Muscle of leg (tissue), 3 donors: ENCODE measurements at regions not wholly inside any gene's neighbourhood (a gene's known extent, or its start where the extent isn't known, plus 50 kb on each side); places are given as distances from the start of the nearest gene placed in this dataset.

Experiments
- DNase-seq: peaks from one replicate; pipeline ENCODE4 v3.0.0; 2013
- H3K27ac ChIP-seq: one replicate; pipeline ENCODE4 v1.5.1; 2013; ENCODE audit warnings: mild to moderate bottlenecking, low read length, control low read depth
- H3K27me3 ChIP-seq: one replicate; pipeline ENCODE4 v1.6.1; 2013; ENCODE audit warnings: low read length; ENCODE audit not compliant: control insufficient read depth, insufficient read depth
- H3K36me3 ChIP-seq: one replicate; pipeline ENCODE4 v1.6.1; 2013; ENCODE audit warnings: low read length; ENCODE audit not compliant: control insufficient read depth, insufficient read depth
- H3K4me1 ChIP-seq: one replicate; pipeline ENCODE4 v1.6.1; 2013; ENCODE audit warnings: low read length; ENCODE audit not compliant: control insufficient read depth, insufficient read depth
- H3K4me3 ChIP-seq: one replicate; pipeline ENCODE4 v1.5.1; 2013; ENCODE audit warnings: low read length, control low read depth
- H3K9me3 ChIP-seq: replicated peaks from 2 replicates; pipeline ENCODE4 v1.6.1; 2013; ENCODE audit warnings: low read depth, low read length; ENCODE audit not compliant: control insufficient read depth
- WGBS: methylation state at CpG from one replicate; pipeline ENCODE4 v1.1.5; 2013; ENCODE audit warnings: missing lambda C conversion rate; ENCODE audit not compliant: insufficient coverage; 5-methylcytosine and 5-hydroxymethylcytosine counted together

DNA sequence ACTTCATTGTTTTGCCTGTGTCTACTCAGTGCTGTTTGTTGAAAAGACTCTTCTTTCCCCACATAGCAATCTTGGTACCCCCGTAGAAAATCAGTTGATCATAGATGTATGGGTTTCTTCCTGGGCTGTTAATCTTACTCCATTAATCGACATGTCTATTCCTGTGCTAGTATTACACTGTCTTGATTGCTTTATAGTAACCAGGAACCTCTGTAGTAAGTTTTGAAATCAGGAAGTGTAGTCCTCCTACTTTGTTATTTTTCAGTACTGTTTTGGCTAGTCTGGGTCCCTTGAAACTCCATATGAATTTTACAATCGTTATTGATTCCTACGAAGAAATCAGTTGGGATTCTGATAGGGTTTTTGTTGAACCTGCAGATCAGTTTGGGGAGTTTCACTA is 78.8 kb upstream of the FAM136A start:
- DNase-seq = no peak
- WGBS = no CpG with 5 or more reads among the region's 4 CpGs
- Histone ChIP-seq H3K9me3 (no peaks in the 10 kb centered on the region), H3K4me3 (no peak overlapping the region), H3K27me3 (peaks cover 9% of the 10 kb centered on the region), H3K27ac (no peak overlapping the region), H3K36me3 (no peaks in the 10 kb centered on the region), H3K4me1 (no peaks in the 10 kb centered on the region)

DNA sequence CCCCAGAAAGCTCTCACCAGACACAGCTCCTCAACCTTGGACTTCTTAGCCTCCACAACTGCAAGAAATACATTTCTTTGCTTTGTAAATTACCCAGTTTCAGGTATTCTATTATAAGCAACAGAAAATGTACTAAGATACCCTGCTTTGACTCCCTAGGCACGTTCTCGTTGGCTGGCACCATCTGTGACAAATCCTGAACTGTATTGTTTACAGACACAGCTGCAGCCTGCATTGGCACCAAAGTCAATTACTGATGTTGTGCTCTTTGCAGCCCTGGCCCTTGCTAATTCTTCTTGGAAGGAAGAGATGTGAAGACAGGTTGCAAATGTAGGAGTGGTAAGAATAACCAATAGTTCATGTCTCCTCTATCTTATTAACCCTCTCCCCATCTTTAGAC is 72.7 kb upstream of the FAM136A start:
- DNase-seq = no peak
- no peaks in the 10 kb centered on the region for H3K9me3 ChIP-seq
- H3K27me3 ChIP-seq = peaks cover 3% of the 10 kb centered on the region
- H3K27ac ChIP-seq = no peak overlapping the region
- H3K36me3 ChIP-seq = no peaks in the 10 kb centered on the region
- 35% methylated on average over 2 of the region's 2 CpGs for WGBS
- no peak overlapping the region for H3K4me3 ChIP-seq
- H3K4me1 ChIP-seq = no peaks in the 10 kb centered on the region

- H3K27ac ChIP-seq = no peak overlapping the region
- no peak for DNase-seq
- H3K4me3 ChIP-seq = no peak overlapping the region
- 74% methylated on average over 2 of the region's 3 CpGs for WGBS
- H3K27me3 ChIP-seq = no peaks in the 10 kb centered on the region
- no peaks in the 10 kb centered on the region for H3K36me3 ChIP-seq
- H3K4me1 ChIP-seq = no peaks in the 10 kb centered on the region
- no peaks in the 10 kb centered on the region for H3K9me3 ChIP-seq
These were observed 69.9 kb upstream of the FAM136A start for GRCh38 chr2:70371753-70372152.

- Histone ChIP-seq H3K9me3 (no peaks in the 10 kb centered on the region), H3K27me3 (no peaks in the 10 kb centered on the region), H3K27ac (no peak overlapping the region), H3K36me3 (no peaks in the 10 kb centered on the region), H3K4me1 (no peaks in the 10 kb centered on the region), H3K4me3 (no peak overlapping the region)
- no peak for DNase-seq
- no CpG with 5 or more reads among the region's 5 CpGs for WGBS
These were observed 67.2 kb upstream of the FAM136A start for GRCh38 chr2:70369082-70369481.

- no peaks in the 10 kb centered on the region for H3K36me3 ChIP-seq
- DNase-seq = no peak
- H3K4me3 ChIP-seq = no peak overlapping the region
- H3K4me1 ChIP-seq = no peaks in the 10 kb centered on the region
- H3K27me3 ChIP-seq = no peaks in the 10 kb centered on the region
- no CpG with 5 or more reads among the region's 4 CpGs for WGBS
- no peaks in the 10 kb centered on the region for H3K9me3 ChIP-seq
- no peak overlapping the region for H3K27ac ChIP-seq
These were observed 66.7 kb upstream of the FAM136A start for GRCh38 chr2:70368545-70368944.

- DNase-seq = peak; percentile 11
- no peaks in the 10 kb centered on the region for H3K9me3 ChIP-seq
- H3K4me1 ChIP-seq = no peaks in the 10 kb centered on the region
- no peak overlapping the region for H3K27ac ChIP-seq
- H3K27me3 ChIP-seq = no peaks in the 10 kb centered on the region
- no peaks in the 10 kb centered on the region for H3K36me3 ChIP-seq
- no peak overlapping the region for H3K4me3 ChIP-seq
- 45% methylated on average over 4 of the region's 8 CpGs for WGBS
These were observed 66.0 kb upstream of the FAM136A start for GRCh38 chr2:70367722-70368323.

DNA sequence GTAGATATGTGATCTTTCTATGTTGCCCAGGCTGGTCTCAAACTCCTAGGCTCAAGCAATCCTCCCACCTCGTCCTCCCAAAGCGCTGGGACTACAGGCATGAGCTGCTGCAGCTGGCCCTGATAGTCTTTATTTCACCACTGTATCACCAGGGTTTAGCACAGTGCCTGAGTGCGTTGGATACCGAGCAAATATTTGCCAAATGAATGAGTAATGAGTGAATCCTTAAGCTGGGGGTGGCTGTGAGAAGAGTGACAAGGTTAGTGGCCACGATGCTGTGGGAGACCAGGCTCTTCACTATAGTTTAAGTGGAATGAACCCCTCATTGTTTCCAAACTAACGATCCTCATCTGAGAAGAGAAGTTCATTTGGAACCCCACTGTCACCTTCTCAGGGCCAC is 60.8 kb upstream of the FAM136A start:
- WGBS = 95% methylated on average over 2 of the region's 6 CpGs

DNA sequence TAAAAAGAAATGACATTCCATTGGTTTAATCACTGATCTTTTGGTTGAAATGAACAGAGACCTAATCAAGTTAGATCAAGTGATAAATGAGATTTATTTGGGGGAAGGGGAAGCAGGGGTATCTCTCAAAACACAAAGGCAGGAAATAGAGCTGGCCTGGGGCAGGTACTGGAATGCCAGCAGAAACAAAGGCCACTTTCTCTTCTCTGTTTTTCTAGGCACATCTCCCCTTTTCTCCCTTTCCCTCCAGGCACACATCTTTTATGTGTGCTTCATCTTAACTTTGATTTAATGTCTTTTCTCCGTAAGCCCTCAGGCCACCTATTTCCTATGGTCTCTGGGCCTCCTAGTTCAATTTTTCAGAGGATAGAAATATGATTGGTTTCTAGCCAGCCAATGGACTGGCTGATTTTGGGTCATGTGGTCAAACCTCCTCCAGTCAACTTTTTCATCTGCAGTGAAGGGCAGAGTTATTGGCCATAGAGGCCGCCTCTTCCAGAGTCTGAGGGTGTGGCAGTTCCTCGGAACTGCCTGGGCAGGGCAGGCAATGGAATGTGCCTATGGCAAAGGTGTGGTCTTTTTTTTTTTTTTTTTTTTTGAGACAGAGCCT is 58.9 kb upstream of the FAM136A start:
- H3K4me1 ChIP-seq = no peaks in the 10 kb centered on the region
- no peak overlapping the region for H3K27ac ChIP-seq
- DNase-seq = no peak
- H3K4me3 ChIP-seq = no peak overlapping the region
- no CpG with 5 or more reads among the region's 3 CpGs for WGBS
- no peaks in the 10 kb centered on the region for H3K9me3 ChIP-seq
- no peaks in the 10 kb centered on the region for H3K36me3 ChIP-seq
- no peaks in the 10 kb centered on the region for H3K27me3 ChIP-seq

More for the DNA sequence above, 60.8 kb upstream of the FAM136A start:
- no peaks in the 10 kb centered on the region for H3K27me3 ChIP-seq
- H3K4me1 ChIP-seq = no peaks in the 10 kb centered on the region
- H3K4me3 ChIP-seq = no peak overlapping the region
- H3K9me3 ChIP-seq = no peaks in the 10 kb centered on the region
- no peaks in the 10 kb centered on the region for H3K36me3 ChIP-seq
- DNase-seq = no peak
- no peak overlapping the region for H3K27ac ChIP-seq

- H3K27me3 ChIP-seq = no peaks in the 10 kb centered on the region
- H3K27ac ChIP-seq = no peak overlapping the region
- no peaks in the 10 kb centered on the region for H3K36me3 ChIP-seq
- no peaks in the 10 kb centered on the region for H3K4me1 ChIP-seq
- H3K4me3 ChIP-seq = no peak overlapping the region
- H3K9me3 ChIP-seq = no peaks in the 10 kb centered on the region
- WGBS = 13% methylated on average over 2 of the region's 6 CpGs
- DNase-seq = no peak
These were observed 55.8 kb upstream of the FAM136A start for GRCh38 chr2:70357684-70358071.

GRCh38 chr2:70356941-70357683 is 55.2 kb upstream of the FAM136A start:
- Histone ChIP-seq H3K4me1 (no peaks in the 10 kb centered on the region), H3K4me3 (no peak overlapping the region), H3K27ac (no peak overlapping the region), H3K36me3 (no peaks in the 10 kb centered on the region), H3K27me3 (no peaks in the 10 kb centered on the region), H3K9me3 (no peaks in the 10 kb centered on the region)
- WGBS = 56% methylated on average over 4 of the region's 6 CpGs
- DNase-seq = peak; percentile 13
